Urinary bladder (tissue), 3 donors: ENCODE measurements at regions not wholly inside any gene's neighbourhood (a gene's known extent, or its start where the extent isn't known, plus 50 kb on each side); places are given as distances from the start of the nearest gene placed in this dataset.
"Not testable (repeated sequence)": the region's sequence is repeated elsewhere in the genome, so short reads cannot be mapped to it uniquely, and the experiment has no call there.

Source experiments
- DNase-seq: peaks from one replicate; pipeline ENCODE4 v3.0.0-alpha.2; 2015; ENCODE audit errors: extremely low spot score
- H3K27ac ChIP-seq: one replicate; pipeline ENCODE4 v1.5.1; 2013; ENCODE audit warnings: low read depth, mild to moderate bottlenecking, moderate library complexity
- H3K36me3 ChIP-seq: one replicate; pipeline ENCODE4 v1.6.1; 2013; ENCODE audit warnings: mild to moderate bottlenecking, moderate library complexity; ENCODE audit not compliant: insufficient read depth
- H3K4me1 ChIP-seq: one replicate; pipeline ENCODE4 v1.6.1; 2013; ENCODE audit warnings: mild to moderate bottlenecking, moderate library complexity; ENCODE audit not compliant: insufficient read depth
- H3K4me3 ChIP-seq: one replicate; pipeline ENCODE4 v1.5.1; 2013; ENCODE audit warnings: low read depth, low read length
- WGBS: extraction: QIAGEN DNeasy Blood & Tissue Kit; methylation state at CpG from one replicate; pipeline ENCODE4 v1.1.7; 2013; 5-methylcytosine and 5-hydroxymethylcytosine counted together
- donor health status: healthy with polysubstance abuse.
- donor health status: healthy.

DNA sequence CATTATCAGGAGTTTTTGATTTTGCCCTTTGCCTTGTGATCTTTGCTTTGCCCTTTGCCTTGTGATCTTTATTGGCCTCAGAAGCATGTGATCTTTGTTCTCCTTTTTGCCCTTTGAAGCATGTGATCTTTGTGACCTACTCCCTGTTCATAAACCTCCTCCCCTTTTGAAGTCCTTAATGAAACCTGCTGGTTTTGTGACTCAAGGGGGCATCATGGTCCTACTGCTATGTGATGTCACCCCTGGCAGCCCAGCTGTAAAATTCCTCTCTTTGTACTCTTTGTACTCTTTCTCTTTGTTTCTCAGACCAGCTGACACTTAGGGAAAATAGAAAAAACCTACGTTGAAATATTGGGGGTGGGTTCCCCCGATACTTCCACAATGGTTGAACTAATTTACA, 356.1 kb upstream of the NRP1 start:
- not testable (repeated sequence) for H3K27ac ChIP-seq, H3K36me3 ChIP-seq, H3K4me1 ChIP-seq, DNase-seq, H3K4me3 ChIP-seq
- 97% methylated on average over 2 of the region's 2 CpGs for WGBS

DNA sequence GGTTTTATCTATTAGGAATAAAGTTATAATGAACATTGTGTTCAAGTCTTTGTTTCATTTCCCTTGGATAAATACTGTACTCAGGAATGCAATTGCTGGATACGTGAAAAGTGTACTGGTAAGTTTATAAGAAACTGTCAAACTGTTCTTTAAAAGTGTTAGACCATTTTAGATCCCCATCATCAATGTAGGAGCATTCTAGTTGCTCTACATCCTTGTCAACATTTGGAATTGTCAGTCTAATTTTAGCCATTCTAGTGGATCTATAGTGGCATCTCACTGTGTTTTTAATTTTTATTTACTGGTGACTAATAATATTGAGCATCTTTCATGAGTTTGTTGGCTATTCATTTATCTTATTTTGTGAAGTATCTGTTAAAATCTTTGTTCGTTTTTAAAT, 354.0 kb upstream of the NRP1 start:
- Histone ChIP-seq H3K36me3 (no peaks in the 10 kb centered on the region), H3K4me1 (no peaks in the 10 kb centered on the region), H3K27ac (no peak overlapping the region), H3K4me3 (no peak overlapping the region)
- no peak for DNase-seq
- WGBS, result 91% methylated on average over 2 of the region's 2 CpGs

DNA sequence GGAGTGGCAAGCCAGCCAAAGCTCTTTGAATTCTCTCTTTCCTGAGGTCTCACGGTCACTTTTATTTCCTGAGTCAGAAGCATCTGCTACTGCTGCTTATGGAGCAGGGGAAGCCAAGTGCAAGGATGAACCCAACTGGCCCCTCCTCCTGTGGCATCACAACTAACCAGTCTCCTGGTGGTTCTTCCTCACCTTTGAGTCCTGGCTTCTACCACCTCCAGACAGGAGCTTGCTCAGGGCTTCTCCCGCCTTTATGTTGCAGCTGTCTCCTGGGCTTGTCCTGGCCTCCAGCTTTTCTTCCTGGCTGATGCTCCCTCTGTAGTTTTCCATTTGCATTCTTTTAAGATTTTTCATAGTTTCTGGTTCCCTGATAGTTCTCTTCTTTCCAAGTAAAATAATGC, 349.7 kb upstream of the NRP1 start:
- Histone ChIP-seq H3K4me1 (no peaks in the 10 kb centered on the region), H3K36me3 (no peaks in the 10 kb centered on the region), H3K27ac (no peak overlapping the region), H3K4me3 (no peak overlapping the region)
- WGBS, result 68% methylated on average over 2 of the region's 2 CpGs
- no peak for DNase-seq

DNA sequence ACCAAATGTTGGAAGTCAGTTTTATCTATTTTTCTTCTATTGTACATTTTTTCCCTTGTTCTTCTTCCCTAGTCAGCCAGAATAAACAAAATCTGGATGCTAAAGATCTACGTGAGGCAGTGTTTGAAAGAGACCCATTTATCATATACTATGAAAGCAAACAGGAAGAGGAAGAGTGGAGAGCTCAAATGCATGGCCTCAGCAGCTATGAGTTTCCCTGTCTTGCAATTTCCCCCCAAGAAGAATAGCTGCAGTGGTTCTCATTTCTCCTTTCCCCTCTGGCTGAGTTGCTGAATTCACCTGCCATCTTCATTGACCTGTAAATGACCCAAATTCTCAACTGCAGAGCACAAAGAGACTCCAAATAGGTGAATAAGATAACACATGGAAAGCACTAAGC, 347.1 kb upstream of the NRP1 start:
- WGBS, result 77% methylated on average over 1 of the region's 1 CpG
- Histone ChIP-seq H3K36me3 (no peaks in the 10 kb centered on the region), H3K4me3 (no peak overlapping the region), H3K27ac (no peak overlapping the region), H3K4me1 (no peaks in the 10 kb centered on the region)
- DNase-seq, result no peak

DNA sequence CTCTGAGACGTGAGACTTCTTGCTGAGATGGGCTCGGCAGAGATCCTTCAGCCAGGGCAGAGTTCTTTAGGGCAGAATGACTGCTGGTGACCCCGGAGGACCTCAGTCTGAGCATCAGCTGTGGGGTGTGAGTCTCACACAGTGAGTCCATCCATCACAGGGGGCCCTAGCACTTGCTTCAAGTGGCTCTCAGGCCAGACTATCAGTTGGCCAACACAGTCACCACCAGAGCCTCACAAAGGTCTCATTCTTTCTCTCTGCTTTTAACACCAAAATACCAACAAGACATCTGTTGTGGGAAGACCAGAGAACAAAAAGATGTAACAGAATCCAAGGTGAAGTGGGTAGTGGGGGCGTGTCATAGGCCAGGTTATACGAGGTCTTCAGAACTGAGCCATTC, 345.6 kb upstream of the NRP1 start:
- WGBS, result 83% methylated on average over 5 of the region's 5 CpGs
- Histone ChIP-seq H3K4me1 (no peaks in the 10 kb centered on the region), H3K36me3 (no peaks in the 10 kb centered on the region)

DNA sequence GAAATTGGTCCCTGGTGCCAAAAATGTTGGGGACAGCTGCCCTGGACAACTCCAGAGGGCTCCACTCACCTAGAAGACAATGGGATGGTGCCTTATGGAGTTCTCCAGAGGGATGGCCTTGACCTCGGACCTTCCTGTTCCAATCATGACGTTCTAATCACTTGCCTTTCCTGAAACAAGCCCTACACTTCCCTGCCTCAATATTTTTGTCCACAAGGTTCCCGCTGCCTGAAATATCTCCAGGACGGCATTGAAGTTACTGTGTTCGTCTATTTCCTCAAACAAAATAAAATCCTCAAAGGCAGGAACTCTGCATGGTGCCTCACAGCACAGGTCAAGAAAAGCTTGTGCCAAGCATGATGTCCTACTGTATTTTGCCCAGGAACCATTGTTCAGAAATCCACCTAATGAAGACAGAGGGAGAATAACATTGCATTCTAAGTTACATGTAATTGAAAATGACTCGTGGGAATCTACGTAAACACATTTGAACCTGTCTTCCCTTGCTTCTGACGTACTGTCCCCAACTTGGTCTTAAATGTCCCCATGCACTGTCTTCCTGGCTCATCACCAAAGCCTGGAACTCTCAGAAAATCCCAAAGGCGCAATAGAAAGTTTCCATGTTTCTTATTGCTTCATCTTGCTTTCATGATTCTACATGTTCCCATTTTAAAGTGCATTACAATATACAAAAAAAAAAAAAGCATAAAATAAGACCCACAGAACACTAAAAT, 342.3 kb upstream of the NRP1 start:
- no peaks in the 10 kb centered on the region for H3K36me3 ChIP-seq
- DNase-seq, result no peak
- no peak overlapping the region for H3K4me3 ChIP-seq
- no peak overlapping the region for H3K27ac ChIP-seq
- WGBS, result 85% methylated on average over 9 of the region's 9 CpGs
- no peaks in the 10 kb centered on the region for H3K4me1 ChIP-seq

More for the DNA sequence above, 345.6 kb upstream of the NRP1 start:
- Histone ChIP-seq H3K27ac (no peak overlapping the region), H3K4me3 (no peak overlapping the region)
- DNase-seq, result no peak

DNA sequence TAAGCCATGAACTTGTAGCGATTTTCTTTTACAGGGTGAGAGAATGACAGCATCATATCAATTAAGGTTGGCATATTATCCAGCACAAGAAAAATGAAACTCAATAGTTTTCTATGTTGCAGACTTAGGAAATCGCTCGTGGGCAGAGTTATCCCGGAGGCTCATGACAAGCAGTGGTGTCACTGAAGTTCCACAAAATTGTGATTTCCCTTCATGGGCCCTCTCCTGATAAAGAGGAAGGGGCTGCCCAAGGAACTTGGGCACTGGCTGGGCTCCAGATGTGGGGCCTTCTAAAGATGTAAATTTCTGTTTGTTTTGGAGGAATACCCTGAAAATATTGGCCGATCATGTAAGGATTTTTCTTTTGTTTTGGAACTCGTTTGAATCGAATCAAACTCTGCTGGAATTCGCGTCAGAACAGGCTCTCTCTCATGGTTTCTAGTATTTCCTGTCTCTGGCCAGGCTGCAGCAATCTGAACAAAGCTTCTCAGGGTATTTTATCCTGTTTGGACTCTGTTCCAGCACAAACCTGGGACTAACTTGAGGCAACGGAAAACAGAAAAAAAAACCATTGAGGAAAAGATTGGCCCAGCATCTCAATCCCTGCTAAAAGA, 340.6 kb upstream of the NRP1 start:
- 64% methylated on average over 10 of the region's 10 CpGs for WGBS
- H3K27ac ChIP-seq, result no peak overlapping the region
- H3K4me1 ChIP-seq, result no peaks in the 10 kb centered on the region
- DNase-seq, result no peak
- no peaks in the 10 kb centered on the region for H3K36me3 ChIP-seq
- H3K4me3 ChIP-seq, result no peak overlapping the region

DNA sequence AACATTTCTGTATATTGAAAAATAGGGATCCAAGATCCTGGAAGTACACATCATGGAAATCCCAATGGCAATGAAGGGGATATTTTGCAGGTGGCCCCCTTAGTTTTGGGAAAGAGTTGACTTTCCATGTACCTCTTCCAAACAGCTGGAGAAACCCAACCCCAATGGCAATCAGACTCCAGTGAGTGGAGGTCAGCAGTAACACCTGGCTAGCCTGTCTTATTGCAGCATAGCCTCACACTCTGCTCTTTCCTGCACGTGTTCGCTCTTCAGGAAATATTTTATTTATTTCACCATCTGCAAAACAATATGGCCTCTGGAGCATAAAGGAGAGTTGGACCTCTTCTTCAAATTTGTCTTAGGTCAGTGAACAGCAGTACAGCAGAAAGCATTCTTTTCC, 340.0 kb upstream of the NRP1 start:
- no peaks in the 10 kb centered on the region for H3K4me1 ChIP-seq
- no peaks in the 10 kb centered on the region for H3K36me3 ChIP-seq
- no peak overlapping the region for H3K4me3 ChIP-seq
- whole genome bisulfite sequencing, result 91% methylated on average over 2 of the region's 2 CpGs
- H3K27ac ChIP-seq, result no peak overlapping the region
- DNase-seq, result no peak

DNA sequence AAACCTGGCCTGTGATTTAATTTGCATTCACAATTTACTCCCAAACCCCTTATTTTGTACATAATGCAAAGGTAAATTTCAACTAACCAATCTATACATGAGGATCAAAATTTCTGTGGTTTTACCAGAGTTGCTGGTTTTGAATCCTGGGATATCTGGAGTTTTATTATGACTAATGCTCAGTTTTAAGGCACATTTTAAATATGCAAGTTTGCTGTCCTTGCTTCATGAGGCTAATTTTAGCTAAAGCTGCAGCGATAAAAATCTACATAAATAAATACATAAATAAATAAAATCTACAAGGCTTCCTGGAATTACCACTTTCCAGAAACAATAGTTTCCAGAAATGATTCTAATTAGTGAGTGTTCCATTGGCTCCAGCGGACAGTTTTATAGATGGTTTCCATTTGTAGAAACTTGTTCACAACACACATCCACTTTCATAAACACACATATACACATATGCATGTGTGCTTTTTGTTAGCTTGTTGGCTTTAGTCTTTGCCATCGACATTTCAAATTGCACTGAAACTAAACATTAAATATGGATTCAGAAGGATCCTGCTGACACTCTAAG, 339.5 kb upstream of the NRP1 start:
- 70% methylated on average over 3 of the region's 3 CpGs for WGBS
- Histone ChIP-seq H3K36me3 (no peaks in the 10 kb centered on the region), H3K4me3 (no peak overlapping the region), H3K4me1 (no peaks in the 10 kb centered on the region), H3K27ac (no peak overlapping the region)
- no peak for DNase-seq

DNA sequence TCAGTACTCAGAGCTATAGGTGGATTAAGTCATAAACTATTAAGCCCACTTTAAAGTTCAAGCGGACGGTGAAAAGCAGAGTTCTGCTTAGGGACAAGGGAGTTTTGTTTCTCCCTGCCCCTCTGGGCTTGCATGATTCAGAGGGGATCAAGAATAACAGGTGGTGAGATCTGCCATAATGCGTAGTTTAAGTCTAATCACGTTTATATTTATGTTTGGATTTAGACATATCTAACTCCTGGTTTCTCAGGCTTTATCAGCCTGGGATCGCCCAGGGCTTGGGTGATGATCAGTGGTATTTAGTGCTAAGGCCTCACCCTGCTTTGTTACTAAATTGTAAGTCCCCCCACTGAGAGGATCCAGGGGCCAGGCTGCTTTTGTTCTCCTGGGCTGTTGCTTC, 335.4 kb upstream of the NRP1 start:
- Histone ChIP-seq H3K4me3 (no peak overlapping the region), H3K36me3 (no peaks in the 10 kb centered on the region), H3K27ac (no peak overlapping the region), H3K4me1 (no peaks in the 10 kb centered on the region)
- no peak for DNase-seq
- 78% methylated on average over 5 of the region's 5 CpGs for WGBS

DNA sequence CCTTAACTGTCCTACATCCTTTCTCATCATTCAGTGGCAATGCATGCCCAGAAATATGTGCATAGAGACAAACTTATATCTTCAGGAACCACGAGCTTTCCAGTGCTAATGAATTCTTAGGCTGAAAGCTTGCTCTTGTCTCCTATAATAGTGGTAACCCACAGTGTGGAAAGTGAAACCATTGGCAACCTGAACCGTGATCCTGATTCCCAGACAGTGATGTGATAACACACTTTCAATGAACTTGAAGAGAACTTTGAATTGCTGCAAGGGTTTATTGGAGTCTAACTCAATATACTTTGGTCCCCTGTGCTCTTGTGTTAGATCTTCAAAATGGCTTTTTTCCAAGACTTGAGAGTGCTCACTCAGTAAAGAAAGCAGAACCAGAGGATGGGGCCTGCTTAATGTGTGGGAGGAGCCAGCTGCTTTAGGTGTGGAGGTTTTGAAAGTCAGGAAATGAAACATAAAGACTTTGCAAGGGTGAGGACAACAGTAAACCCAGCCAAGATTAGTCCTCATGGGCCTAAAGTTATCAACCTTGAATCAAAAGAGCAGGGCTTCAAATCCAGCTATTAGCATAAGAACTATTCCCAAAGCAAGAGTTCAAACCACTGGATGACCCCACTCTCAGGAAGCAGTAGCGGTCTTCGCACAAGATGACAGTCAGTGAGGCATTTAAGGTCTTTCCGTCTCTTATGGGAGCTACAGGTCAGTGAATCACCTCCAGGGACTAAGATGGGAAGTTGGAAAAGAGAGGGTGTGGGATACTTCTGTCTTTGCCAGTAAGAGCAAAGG, 332.4 kb upstream of the NRP1 start:
- Histone ChIP-seq H3K4me1 (no peaks in the 10 kb centered on the region), H3K4me3 (no peak overlapping the region), H3K36me3 (no peaks in the 10 kb centered on the region), H3K27ac (no peak overlapping the region)
- no peak for DNase-seq
- 89% methylated on average over 5 of the region's 5 CpGs for WGBS

DNA sequence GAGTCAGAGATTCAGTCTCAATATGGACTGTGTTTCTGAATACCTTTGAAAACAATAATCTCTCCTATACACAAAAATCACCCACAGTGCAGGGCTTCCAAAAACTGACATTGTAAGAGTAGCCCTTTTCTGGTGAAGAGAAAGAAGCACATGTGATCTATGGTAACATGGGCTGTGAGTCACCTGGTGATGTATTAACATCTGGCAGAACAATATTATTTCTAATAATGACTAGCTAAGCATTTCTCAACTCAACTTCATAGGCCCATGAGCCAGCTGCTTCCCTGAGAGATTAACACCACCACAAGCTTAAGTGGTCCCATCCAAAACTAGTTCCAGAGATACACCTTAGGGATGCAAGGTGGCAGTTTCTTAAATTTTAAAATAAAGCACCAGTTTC, 331.0 kb upstream of the NRP1 start:
- DNase-seq, result no peak
- H3K4me1 ChIP-seq, result no peaks in the 10 kb centered on the region
- no peak overlapping the region for H3K4me3 ChIP-seq

DNA sequence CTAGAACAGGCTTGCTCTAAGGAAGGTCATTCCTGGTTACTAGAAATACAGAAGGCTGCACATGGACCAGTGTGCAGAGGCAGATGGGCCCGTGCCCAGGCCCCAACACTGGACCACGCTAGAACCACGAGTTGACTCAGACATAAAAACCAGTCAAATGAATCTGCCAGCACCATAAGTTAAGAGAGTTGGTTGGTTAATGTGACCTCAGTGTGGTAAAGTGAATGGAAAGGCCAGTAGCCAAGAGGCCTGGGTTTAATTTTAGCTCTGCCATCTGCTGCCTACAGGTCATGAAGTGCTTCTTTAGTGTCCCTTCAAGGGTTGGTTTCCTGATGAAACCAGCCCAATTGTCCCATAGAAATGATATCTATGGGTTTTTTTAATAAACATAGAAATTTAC, 329.6 kb upstream of the NRP1 start:
- H3K4me3 ChIP-seq, result no peak overlapping the region
- WGBS, result 96% methylated on average over 3 of the region's 3 CpGs
- no peaks in the 10 kb centered on the region for H3K36me3 ChIP-seq
- H3K4me1 ChIP-seq, result no peaks in the 10 kb centered on the region
- H3K27ac ChIP-seq, result no peak overlapping the region
- DNase-seq, result no peak

More for the DNA sequence above, 331.0 kb upstream of the NRP1 start:
- Histone ChIP-seq H3K36me3 (no peaks in the 10 kb centered on the region), H3K27ac (no peak overlapping the region)
